ENCODE measurements at regions not wholly inside any gene's neighbourhood (a gene's known extent, or its start where the extent isn't known, plus 50 kb on each side); places are given as distances from the start of the nearest gene placed in this dataset.
"Not testable (repeated sequence)": the region's sequence is repeated elsewhere in the genome, so short reads cannot be mapped to it uniquely, and the experiment has no call there.

- not testable (repeated sequence) for H3K4me1 ChIP-seq (ENCODE audit: control insufficient read depth, insufficient read depth, low read length); DNase-seq; H3K36me3 ChIP-seq (ENCODE audit: control insufficient read depth, insufficient read depth, low read length); H3K27ac ChIP-seq (ENCODE audit: low read length); H3K9me3 ChIP-seq (replicated peaks; ENCODE audit: control insufficient read depth, low read depth, low read length); H3K4me3 ChIP-seq (ENCODE audit: low read length); H3K27me3 ChIP-seq (ENCODE audit: control insufficient read depth, insufficient read depth, low read length)
Measured at GRCh38 chrX:117606101-117606500, 510.5 kb downstream of the KLHL13 start.

- DNase-seq, result no peak
- Histone ChIP-seq H3K9me3 (replicated peaks; ENCODE audit: control insufficient read depth, low read depth, low read length) (no peaks in the 10 kb centered on the region), H3K27me3 (ENCODE audit: control insufficient read depth, insufficient read depth, low read length) (no peaks in the 10 kb centered on the region), H3K4me3 (ENCODE audit: low read length) (no peak overlapping the region), H3K36me3 (ENCODE audit: control insufficient read depth, insufficient read depth, low read length) (no peaks in the 10 kb centered on the region), H3K27ac (ENCODE audit: low read length) (no peak overlapping the region), H3K4me1 (ENCODE audit: control insufficient read depth, insufficient read depth, low read length) (no peaks in the 10 kb centered on the region)
Measured at GRCh38 chrX:117570160-117570559, 546.5 kb downstream of the KLHL13 start.

- Histone ChIP-seq H3K36me3 (ENCODE audit: control insufficient read depth, insufficient read depth, low read length) (no peaks in the 10 kb centered on the region), H3K4me1 (ENCODE audit: control insufficient read depth, insufficient read depth, low read length) (no peaks in the 10 kb centered on the region), H3K27me3 (ENCODE audit: control insufficient read depth, insufficient read depth, low read length) (no peaks in the 10 kb centered on the region), H3K27ac (ENCODE audit: low read length) (no peak overlapping the region), H3K9me3 (replicated peaks; ENCODE audit: control insufficient read depth, low read depth, low read length) (peaks cover 4% of the 10 kb centered on the region), H3K4me3 (ENCODE audit: low read length) (no peak overlapping the region)
- 43% methylated on average over 2 of the region's 3 CpGs for WGBS (ENCODE audit: insufficient coverage)
- DNase-seq, result no peak
Measured at GRCh38 chrX:117568238-117568637, 548.4 kb downstream of the KLHL13 start.

GRCh38 chrX:117543885-117544284 is 572.7 kb downstream of the KLHL13 start:
- Histone ChIP-seq H3K36me3 (ENCODE audit: control insufficient read depth, insufficient read depth, low read length) (no peaks in the 10 kb centered on the region), H3K27me3 (ENCODE audit: control insufficient read depth, insufficient read depth, low read length) (no peaks in the 10 kb centered on the region), H3K4me1 (ENCODE audit: control insufficient read depth, insufficient read depth, low read length) (no peaks in the 10 kb centered on the region), H3K27ac (ENCODE audit: low read length) (no peak overlapping the region), H3K4me3 (ENCODE audit: low read length) (no peak overlapping the region), H3K9me3 (replicated peaks; ENCODE audit: control insufficient read depth, low read depth, low read length) (no peaks in the 10 kb centered on the region)
- DNase-seq, result no peak
- WGBS (ENCODE audit: insufficient coverage), result no CpG with 5 or more reads among the region's 3 CpGs

- H3K4me3 ChIP-seq (ENCODE audit: low read length), result no peak overlapping the region
- no peak for DNase-seq
- WGBS (ENCODE audit: insufficient coverage), result no CpG with 5 or more reads among the region's 1 CpG
- H3K27me3 ChIP-seq (ENCODE audit: control insufficient read depth, insufficient read depth, low read length), result peaks cover 2% of the 10 kb centered on the region
- no peaks in the 10 kb centered on the region for H3K4me1 ChIP-seq (ENCODE audit: control insufficient read depth, insufficient read depth, low read length)
- no peaks in the 10 kb centered on the region for H3K9me3 ChIP-seq (replicated peaks; ENCODE audit: control insufficient read depth, low read depth, low read length)
- no peaks in the 10 kb centered on the region for H3K36me3 ChIP-seq (ENCODE audit: control insufficient read depth, insufficient read depth, low read length)
- H3K27ac ChIP-seq (ENCODE audit: low read length), result no peak overlapping the region
Measured at GRCh38 chrX:117539090-117539418, 577.6 kb downstream of the KLHL13 start.

- no peak overlapping the region for H3K27ac ChIP-seq (ENCODE audit: low read length)
- H3K27me3 ChIP-seq (ENCODE audit: control insufficient read depth, insufficient read depth, low read length), result peaks cover 2% of the 10 kb centered on the region
- no peaks in the 10 kb centered on the region for H3K9me3 ChIP-seq (replicated peaks; ENCODE audit: control insufficient read depth, low read depth, low read length)
- WGBS (ENCODE audit: insufficient coverage), result no CpG with 5 or more reads among the region's 3 CpGs
- H3K36me3 ChIP-seq (ENCODE audit: control insufficient read depth, insufficient read depth, low read length), result no peaks in the 10 kb centered on the region
- no peak overlapping the region for H3K4me3 ChIP-seq (ENCODE audit: low read length)
- no peaks in the 10 kb centered on the region for H3K4me1 ChIP-seq (ENCODE audit: control insufficient read depth, insufficient read depth, low read length)
- DNase-seq, result peak; percentile 4
Measured at GRCh38 chrX:117538178-117539089, 578.2 kb downstream of the KLHL13 start.

- DNase-seq, result no peak
- Histone ChIP-seq H3K27ac (ENCODE audit: low read length) (no peak overlapping the region), H3K27me3 (ENCODE audit: control insufficient read depth, insufficient read depth, low read length) (no peaks in the 10 kb centered on the region), H3K4me3 (ENCODE audit: low read length) (no peak overlapping the region), H3K9me3 (replicated peaks; ENCODE audit: control insufficient read depth, low read depth, low read length) (no peaks in the 10 kb centered on the region), H3K4me1 (ENCODE audit: control insufficient read depth, insufficient read depth, low read length) (no peaks in the 10 kb centered on the region), H3K36me3 (ENCODE audit: control insufficient read depth, insufficient read depth, low read length) (no peaks in the 10 kb centered on the region)
Measured at GRCh38 chrX:117532339-117532738, 584.3 kb downstream of the KLHL13 start.

- Histone ChIP-seq H3K4me1 (ENCODE audit: control insufficient read depth, insufficient read depth, low read length) (no peaks in the 10 kb centered on the region), H3K27me3 (ENCODE audit: control insufficient read depth, insufficient read depth, low read length) (no peaks in the 10 kb centered on the region), H3K27ac (ENCODE audit: low read length) (no peak overlapping the region), H3K36me3 (ENCODE audit: control insufficient read depth, insufficient read depth, low read length) (no peaks in the 10 kb centered on the region), H3K9me3 (replicated peaks; ENCODE audit: control insufficient read depth, low read depth, low read length) (no peaks in the 10 kb centered on the region), H3K4me3 (ENCODE audit: low read length) (no peak overlapping the region)
- DNase-seq, result no peak
- 81% methylated on average over 2 of the region's 4 CpGs for WGBS (ENCODE audit: insufficient coverage)
Measured at GRCh38 chrX:117522725-117523700, 593.6 kb downstream of the KLHL13 start.

GRCh38 chrX:117517994-117518393 is 598.6 kb downstream of the KLHL13 start:
- no CpG with 5 or more reads among the region's 1 CpG for WGBS (ENCODE audit: insufficient coverage)
- Histone ChIP-seq H3K27ac (ENCODE audit: low read length) (no peak overlapping the region), H3K9me3 (replicated peaks; ENCODE audit: control insufficient read depth, low read depth, low read length) (no peaks in the 10 kb centered on the region), H3K36me3 (ENCODE audit: control insufficient read depth, insufficient read depth, low read length) (no peaks in the 10 kb centered on the region), H3K4me3 (ENCODE audit: low read length) (no peak overlapping the region), H3K27me3 (ENCODE audit: control insufficient read depth, insufficient read depth, low read length) (no peaks in the 10 kb centered on the region), H3K4me1 (ENCODE audit: control insufficient read depth, insufficient read depth, low read length) (no peaks in the 10 kb centered on the region)
- no peak for DNase-seq

- H3K9me3 ChIP-seq (replicated peaks; ENCODE audit: control insufficient read depth, low read depth, low read length), result no peaks in the 10 kb centered on the region
- peak; percentile 11 for DNase-seq
- H3K36me3 ChIP-seq (ENCODE audit: control insufficient read depth, insufficient read depth, low read length), result no peaks in the 10 kb centered on the region
- no peaks in the 10 kb centered on the region for H3K4me1 ChIP-seq (ENCODE audit: control insufficient read depth, insufficient read depth, low read length)
- H3K27ac ChIP-seq (ENCODE audit: low read length), result no peak overlapping the region
- H3K4me3 ChIP-seq (ENCODE audit: low read length), result no peak overlapping the region
- no peaks in the 10 kb centered on the region for H3K27me3 ChIP-seq (ENCODE audit: control insufficient read depth, insufficient read depth, low read length)
Measured at GRCh38 chrX:117511379-117511778, 605.2 kb downstream of the KLHL13 start.

Measured in muscle of leg (tissue), 3 donors.